GM19239 (cell line): ENCODE measurements at regions not wholly inside any gene's neighbourhood (a gene's known extent, or its start where the extent isn't known, plus 50 kb on each side); places are given as distances from the start of the nearest gene placed in this dataset.
"Not testable (repeated sequence)": the region's sequence is repeated elsewhere in the genome, so short reads cannot be mapped to it uniquely, and the experiment has no call there.

Experiments
- DNase-seq: peaks from one replicate; pipeline ENCODE4 v3.0.0; 2011; ENCODE audit warnings: low spot score; ENCODE audit not compliant: insufficient read length
- FAIRE-seq: peaks from 2 replicates; lab custom pipeline; 2011; peaks lifted over from hg19 to GRCh38; lab: Jason Lieb, UNC

DNA sequence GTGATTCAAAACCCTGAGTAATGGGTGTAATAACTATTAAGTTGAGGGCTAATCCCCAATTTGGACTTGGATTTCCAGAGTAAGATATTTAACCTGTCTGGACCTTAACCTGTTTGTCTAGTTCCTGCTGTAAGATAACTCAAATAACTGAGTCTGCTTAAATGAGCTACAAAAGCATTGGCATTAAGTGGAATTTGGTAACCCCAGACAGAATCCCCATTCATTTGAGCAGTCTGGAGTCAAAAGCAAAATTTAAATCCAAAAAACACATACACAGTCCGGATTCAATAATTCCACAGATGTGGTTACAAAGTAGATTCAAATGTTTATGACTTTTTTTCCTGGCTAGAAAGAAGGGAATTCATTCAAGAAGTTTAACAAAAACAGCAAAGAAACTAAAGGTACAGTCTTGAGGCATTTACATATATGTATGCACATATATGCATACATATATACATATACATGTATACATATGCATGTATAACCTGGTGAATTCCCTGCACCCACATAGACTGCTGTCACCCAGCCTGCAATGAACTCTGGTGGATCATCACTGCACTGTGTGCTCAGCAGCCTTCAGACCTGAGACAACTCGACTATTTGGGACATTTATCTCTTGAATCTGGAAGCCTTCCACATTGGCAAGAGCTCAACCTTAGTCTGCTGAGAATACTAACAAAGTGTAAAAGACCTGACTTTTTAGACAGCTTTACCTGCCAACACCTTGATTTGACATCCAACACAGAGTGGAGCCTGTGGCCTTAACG is 205.4 kb downstream of the LURAP1L start:
- DNase-seq (no peak), FAIRE-seq (no peak)

DNA sequence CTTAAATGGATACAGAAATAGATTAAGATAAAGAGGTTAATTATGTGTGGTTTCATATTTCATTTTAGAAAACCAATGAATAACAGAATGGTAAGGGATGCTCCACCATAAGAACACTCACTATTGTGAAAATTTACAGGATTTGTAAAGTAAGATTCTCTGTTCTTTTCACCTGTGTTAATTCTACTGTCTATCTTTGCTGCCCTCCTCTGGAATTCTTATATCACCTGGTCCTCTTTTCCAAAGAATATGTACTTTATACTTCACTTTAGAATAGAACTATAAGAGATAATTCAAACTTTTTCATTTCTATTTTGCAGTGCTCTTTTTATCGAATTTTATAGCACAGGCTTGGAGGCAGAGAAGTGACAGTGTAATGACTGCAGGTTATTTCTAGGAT is 213.4 kb downstream of the LURAP1L start:
- FAIRE-seq (no peak), DNase-seq (no peak)

DNA sequence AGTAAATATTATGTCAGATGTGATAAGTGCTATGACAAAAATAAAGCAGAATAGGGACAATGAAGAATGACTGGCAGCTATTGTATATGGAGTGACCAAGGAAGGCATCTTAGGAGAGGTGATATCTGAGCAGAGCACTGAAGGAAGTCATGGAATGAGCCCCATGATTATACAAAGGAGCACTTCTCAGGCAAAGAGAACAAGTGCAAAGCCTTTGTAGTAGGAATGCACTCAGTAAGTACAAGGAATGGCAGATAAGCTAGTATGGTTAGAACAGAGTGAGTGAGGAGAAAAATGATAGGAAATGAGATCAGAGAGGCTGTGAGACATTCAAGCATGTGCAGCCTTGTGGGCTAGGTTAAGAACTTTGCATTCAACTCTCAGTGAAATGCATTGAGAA is 214.8 kb downstream of the LURAP1L start:
- DNase-seq: no peak

DNA sequence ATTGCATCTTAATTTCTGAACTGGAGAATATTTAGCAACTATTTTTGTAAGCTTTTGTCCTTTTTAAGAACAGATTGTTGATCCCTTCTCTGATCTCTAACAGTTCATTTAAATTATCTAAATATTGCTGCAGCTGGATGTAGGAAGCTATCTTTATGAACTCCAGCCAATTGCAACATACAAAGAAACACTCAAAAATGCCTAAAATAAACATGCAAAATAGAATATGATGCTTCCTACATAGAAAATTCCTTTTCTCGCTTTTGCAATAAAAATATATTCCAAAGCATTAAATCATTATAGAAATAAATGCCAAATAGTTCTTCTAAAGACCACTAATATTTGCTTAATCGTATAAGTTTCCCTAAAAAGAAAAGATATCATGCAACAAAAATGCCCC is 218.6 kb downstream of the LURAP1L start:
- DNase-seq (no peak), FAIRE-seq (no peak)

More for the DNA sequence above, 214.8 kb downstream of the LURAP1L start:
- no peak for FAIRE-seq

DNA sequence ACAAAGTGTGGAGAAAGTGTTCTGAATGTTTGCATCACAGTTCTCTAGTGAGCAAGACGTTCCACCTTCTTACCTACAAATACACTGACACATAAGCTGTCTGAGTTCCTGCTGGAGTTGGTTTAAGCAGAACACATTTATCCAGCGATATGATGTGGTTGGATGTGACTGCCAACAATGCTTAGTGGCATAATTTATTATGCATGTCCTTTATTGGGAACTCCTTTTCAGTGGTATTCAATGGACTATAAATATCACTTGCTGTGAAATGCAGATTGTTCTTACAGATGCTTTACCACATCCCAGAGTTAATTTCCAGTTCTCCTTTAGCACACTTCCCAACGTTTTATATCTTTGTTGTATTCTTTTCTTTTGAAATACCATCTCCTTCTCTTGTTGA is 222.2 kb downstream of the LURAP1L start:
- DNase-seq (no peak), FAIRE-seq (no peak)

DNA sequence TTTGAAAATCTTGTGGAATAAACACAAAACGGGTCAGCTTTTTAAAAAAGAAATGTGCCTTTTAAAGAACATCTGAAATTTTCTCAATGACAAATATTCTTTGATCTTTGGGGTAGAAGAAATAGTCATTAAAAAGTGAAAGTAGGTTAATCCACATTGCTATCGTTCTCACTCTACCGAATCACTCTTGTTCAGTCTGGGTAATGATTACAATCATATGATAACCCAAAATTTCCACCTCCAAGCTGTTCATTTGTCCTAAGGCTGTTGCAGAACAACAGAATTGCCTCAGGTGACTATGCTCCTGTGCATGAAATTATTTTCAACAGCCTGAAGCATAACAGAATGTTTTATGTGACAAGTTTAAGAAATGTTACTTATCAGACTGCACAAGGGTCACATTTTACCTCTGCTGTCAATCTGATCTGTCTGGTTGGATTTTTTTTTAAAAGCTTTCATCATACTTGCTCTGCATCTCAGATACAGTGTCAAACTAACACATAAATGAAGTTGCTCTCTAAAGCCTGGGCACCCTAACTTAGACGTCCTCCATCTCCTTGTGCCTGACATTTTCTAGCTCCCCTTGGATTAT is 227.3 kb downstream of the LURAP1L start:
- no peak for DNase-seq
- no peak for FAIRE-seq

DNA sequence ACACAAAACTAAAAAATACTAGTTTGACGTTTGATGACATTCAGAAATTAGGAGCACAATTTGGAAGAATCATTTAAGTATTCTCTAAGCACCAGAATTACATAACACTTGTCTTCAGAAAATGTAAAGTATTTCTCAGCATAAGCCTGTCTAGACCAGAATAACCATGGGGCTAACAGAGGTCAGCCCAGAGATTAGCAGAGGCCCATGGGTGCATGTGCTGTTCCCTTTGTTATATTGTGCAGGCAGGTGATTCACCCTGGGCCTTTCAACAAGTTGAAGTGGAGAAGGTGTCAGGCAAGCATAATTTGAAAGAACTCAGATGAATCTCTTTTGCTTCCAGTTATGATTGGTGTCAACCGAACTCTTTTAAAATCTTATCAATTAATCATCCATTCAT is 227.9 kb downstream of the LURAP1L start:
- no peak for FAIRE-seq
- no peak for DNase-seq

DNA sequence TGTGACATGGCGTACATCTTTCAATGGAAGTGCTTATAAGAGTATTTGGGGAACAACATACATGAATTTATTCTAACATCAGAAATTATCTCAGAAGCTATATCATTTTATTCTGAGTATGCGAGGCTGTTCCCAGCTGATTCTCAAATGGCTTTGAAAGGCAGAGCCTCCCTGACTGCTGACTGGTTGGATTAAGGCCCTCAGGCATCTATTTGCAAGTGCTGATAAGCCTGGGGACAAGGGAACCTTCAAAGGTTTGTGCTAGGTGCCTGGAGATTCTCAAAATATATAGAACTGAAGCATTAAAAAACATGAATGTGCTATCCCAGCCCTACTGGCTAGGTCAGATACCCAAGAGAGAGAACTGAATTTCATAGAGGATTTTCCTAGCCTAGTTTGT is 235.1 kb downstream of the LURAP1L start:
- DNase-seq (no peak), FAIRE-seq (no peak)

DNA sequence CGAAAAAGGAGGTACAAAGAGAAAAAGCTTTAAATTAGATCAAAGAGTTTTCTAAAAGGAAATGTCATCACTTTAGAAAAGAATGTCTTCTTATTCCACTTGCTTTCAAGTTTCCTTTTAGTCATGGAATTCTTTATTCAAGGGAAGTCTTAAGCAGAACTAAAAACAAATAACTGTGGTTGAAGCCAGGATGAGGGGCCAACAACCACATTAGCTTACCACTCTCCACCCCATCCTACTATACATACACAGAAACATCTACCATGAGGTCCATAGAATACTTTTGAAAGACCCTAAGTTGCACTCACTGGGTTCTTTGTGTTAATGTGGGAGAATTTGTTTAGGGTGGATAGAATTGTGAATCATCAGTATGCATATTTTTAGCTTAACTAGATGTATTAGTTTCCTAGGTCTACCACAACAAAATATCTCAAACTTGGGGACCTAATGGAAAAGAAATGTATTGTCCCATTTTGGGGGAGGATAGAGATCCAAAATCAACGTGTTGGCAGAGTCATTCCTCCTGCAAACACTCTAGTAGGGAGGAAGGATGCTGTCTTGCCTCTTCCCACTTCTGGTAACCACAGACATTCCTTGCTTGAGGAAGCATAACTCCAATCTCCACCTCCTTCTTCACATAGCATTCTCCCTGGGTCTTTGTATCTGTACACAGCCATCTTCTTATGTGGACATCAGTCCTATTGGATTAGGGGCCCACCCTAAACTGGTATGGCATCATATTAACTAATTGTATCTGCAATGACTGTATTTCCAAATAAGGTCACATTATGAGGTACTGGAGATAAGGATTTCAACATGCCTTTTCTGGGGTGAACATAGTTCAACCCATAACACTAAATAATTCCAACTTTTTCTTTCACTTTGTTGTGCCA is 239.4 kb downstream of the LURAP1L start:
- no peak for DNase-seq

DNA sequence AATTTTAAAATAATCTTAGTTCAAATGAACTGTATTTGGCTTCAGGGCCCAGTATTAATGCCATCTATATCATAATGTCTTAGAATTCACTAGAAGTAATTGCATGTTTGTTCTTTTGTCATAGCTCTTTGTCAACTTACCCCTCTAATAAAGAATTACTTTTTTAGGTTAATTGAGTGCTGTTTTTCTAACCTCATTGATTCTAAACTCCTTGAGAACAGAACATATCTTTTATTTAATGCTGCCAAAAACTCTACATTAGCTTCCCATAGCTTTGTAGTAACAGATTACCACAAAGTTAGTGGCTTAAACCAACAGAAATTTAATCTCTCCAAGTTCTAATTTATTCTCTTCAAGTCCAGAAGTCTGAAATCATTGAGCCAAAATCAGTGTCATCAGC is 242.4 kb downstream of the LURAP1L start:
- DNase-seq (no peak), FAIRE-seq (no peak)

More for the DNA sequence above, 239.4 kb downstream of the LURAP1L start:
- FAIRE-seq: no peak

DNA sequence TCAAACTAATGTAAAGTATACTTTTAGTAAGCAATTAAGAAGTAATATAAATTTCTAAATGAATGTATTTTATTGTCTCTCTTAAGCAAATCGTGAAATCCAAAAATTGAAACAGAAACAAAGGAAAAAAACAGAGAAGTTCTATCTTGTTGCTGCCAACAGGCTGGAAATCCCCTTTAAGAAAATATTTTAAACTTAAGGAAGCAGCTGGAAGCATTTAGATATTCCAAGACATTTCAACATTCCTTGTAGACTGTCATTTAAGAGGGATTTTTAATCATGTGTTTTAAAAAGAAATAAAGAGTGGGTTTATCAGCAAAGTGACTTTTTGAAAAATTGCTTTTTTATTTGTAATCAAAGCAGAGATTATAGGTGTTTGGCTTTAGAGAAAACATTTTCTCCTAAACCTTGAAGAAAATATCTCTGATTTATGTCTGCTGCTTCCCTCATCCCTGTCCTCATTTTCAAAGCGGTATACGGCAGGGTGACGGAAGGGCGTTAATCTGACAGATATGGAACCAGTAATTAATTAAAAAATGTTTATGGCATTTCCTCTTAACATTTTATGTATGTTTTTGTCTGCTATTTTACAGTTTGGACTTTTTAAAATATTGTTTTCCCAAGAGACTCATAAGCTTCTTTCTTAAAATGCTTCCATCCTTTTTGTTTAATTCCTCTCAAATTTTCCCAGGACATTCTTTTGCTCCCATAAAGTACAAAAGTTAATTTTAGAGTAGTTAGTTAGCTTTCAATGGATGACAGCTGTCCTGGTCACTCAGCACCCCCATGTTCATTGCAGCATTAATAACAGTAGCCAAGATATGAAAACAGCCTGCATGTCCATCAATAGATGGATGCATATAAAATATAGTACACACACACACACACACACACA is 245.6 kb downstream of the LURAP1L start:
- no peak for DNase-seq
- no peak for FAIRE-seq

DNA sequence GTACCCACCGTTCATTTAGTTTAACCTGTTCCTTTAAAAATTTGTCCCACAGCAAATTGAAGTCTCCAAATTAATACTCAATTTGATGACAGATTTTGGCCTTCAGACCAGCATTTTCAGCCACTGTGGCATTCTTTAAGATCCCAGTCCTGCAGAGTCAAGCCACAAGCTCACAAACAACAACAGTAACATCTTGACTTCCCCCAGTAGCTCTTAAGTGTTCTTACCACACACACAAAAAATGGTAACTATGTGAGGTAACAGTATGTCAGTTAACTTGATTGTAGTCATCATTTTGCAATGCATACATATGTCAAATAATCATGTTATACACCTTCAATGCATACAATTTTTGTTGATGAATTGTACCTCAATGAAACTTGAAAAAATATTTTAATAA is 247.9 kb downstream of the LURAP1L start:
- DNase-seq: no peak
- FAIRE-seq: no peak

DNA sequence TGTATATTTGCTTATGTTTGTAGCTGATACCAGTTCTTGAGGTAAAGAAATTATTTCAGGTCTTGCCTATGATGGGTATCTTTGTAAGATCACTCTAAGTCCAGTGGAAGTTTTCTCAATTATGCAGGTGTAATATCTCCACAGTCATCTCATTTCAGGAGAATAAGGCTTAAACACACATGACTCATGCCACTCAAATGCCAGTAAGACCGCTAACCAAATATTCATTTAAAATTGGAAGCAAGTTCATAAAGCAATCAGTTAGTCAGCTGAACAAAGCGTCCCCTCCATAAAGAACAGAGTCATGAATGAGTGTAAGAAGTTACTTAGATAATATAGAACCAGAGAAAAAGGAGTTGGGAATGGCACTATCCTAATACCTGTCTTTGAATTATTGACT is 248.7 kb downstream of the LURAP1L start:
- FAIRE-seq: no peak
- DNase-seq: no peak

DNA sequence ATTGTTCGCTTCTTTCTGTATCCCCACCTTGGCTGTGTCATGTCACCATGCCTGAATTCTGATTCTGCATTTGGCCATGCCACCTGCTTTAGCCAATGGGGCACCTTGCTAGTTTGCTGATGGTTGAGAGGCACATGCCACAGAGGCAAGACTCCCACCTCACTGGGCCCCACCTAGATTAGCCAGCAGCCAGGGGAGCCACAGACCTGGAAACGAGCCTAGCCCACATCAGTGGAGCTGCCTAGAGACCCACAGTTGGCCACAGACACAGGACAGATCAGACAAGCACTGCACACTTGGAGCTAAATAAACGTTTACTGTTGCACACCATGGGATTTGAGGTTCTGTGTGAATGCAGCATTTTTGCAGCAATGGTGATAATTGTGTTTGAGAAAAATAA is 252.1 kb downstream of the LURAP1L start:
- FAIRE-seq (no peak), DNase-seq (no peak)

DNA sequence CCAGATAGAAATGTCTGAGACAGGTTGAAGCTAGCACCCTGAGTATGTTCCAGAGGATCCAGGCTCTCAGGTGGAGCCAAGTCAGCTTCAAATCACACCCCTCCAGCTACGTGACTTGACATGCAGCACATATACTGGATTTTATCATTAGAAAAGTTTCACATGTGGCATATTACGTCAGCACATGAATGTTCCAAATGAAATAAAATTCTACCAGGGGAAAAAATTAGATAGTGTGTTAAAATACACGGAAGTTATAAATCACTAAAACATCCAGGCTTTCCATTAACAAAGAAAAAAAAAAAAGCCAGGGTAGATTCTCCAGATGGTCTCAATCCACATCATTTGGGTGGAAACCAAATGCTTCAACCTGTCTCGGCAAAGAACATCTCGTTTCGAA is 251.6 kb downstream of the MPDZ start:
- DNase-seq: no peak
- FAIRE-seq: no peak

DNA sequence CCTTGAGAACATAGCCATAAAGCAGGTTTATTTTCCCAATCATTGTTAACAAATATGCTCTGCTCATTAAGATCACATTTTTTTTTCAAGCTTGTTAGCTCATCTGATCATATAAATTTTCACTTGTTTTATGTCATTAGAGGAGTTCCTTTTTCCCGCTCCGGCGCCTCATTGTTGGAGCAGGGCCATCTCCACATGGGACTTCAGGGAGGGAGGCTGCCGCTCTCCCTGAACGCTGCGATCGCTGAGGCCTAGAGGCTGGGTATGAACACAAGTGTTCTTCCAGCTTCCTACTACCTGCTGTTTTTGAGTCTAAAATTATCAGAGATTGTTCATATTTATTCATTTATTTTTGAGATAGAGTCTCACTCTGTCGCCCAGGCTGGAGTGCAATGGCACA is 246.9 kb downstream of the MPDZ start:
- FAIRE-seq (no peak), DNase-seq (no peak)

DNA sequence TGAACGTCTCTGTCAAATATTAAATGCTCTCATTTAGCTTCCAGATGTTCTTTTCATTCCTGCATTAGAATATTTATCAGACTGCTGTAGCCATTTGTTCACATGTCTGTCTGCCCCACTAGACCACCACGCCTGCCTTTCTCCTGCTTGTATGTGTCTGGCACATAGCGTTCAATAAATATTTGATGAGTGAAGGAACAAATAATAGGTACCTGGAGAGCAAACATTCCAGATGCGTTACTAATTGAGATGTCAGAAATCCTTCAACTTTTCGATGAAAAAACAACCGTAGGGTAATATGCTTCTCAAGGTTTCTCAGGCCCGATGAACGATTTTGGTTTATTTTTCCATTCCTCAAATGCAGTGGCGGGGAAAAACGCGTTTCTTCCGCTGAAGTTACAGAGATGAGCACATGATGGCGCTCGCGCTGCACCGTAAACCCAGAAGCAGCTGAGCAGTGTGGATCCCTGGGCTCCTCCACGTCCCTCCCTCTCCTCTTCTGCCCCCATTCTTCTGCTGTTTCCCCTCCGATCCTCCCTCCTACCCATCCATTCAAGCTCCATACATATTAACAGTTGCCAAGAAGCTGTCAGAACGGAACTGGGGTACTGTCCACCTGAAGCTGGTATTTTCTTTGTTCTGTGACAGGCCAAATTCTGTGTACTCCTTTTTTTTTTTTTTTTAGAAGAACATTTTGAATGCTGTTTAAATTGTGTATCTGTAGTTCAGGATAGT is 245.4 kb downstream of the MPDZ start:
- FAIRE-seq: no peak

DNA sequence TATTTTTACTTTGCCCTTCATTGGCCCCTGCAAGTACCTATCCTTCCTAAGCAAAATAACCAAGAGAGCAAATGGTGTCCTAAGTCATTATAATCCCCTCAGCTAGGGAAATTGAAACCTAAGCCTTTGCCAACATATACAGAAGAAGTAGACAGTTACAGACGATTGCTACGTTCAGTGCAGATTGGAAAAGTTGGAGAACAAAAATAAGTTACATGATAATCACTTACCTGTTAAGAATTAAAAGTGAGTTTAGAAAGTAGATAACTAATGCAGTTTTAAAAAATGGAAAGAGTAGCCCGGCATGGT is 244.8 kb downstream of the MPDZ start:
- DNase-seq (no peak), FAIRE-seq (no peak)

More for the DNA sequence above, 245.4 kb downstream of the MPDZ start:
- peak; percentile 5 for DNase-seq

DNA sequence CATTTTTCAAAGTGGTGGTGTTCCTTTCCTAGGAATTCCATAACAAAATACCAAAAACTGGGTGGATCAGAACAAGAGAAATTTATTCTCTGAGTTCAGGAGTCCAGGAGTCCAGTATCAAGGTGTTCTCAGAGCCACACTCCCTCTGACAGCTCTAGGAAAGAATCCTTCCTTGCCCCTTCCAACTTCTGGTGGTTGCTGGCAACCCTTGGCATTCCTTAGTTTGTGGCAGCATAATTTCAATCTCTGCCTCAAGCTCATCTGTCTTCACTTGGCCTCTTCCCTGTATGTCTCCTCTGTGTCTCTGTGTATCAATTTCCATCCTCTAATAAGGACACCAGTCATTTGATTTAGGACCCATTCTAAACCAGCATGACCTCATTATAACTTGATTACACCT is 243.7 kb downstream of the MPDZ start:
- FAIRE-seq: no peak
- no peak for DNase-seq

DNA sequence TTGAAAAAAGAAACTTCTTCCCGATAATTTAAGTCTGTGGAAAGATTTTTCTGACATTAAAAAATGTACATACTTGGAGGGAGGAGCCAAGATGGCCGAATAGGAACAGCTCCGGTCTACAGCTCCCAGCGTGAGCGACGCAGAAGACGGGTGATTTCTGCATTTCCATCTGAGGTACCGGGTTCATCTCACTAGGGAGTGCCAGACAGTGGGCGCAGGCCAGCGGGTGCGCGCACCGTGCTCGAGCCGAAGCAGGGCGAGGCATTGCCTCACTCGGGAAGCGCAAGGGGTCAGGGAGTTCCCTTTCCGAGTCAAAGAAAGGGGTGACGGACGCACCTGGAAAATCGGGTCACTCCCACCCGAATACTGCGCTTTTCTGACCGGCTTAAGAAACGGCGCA is 241.7 kb downstream of the MPDZ start:
- not testable (repeated sequence) for FAIRE-seq, DNase-seq
